ENCODE measurements at regions not wholly inside any gene's neighbourhood (a gene's known extent, or its start where the extent isn't known, plus 50 kb on each side); places are given as distances from the start of the nearest gene placed in this dataset.
"Not testable (repeated sequence)": the region's sequence is repeated elsewhere in the genome, so short reads cannot be mapped to it uniquely, and the experiment has no call there.

- DNase-seq (ENCODE audit: low read depth in 4 of 4, low spot score in 3 of 4) = no peak
Measured at GRCh38 chr5:119968690-119969089, 339.3 kb downstream of the FAM170A start.

- not testable (repeated sequence) for DNase-seq (ENCODE audit: low read depth in 4 of 4, low spot score in 3 of 4)
Measured at GRCh38 chr5:119987077-119987476, 357.7 kb downstream of the FAM170A start.

GRCh38 chr5:119991625-119992024 lies 362.3 kb downstream of the FAM170A start:
- DNase-seq (ENCODE audit: low read depth in 4 of 4, low spot score in 3 of 4) = no peak

- DNase-seq (ENCODE audit: low read depth in 4 of 4, low spot score in 3 of 4) = no peak
Measured at GRCh38 chr5:119996128-119996527, 366.8 kb downstream of the FAM170A start.

- no peak for DNase-seq (ENCODE audit: low read depth in 4 of 4, low spot score in 3 of 4)
Measured at GRCh38 chr5:120007598-120007997, 378.2 kb downstream of the FAM170A start.

GRCh38 chr5:120012431-120012830 lies 383.1 kb downstream of the FAM170A start:
- no peak for DNase-seq (ENCODE audit: low read depth in 4 of 4, low spot score in 3 of 4)

GRCh38 chr5:120014535-120014934 lies 385.2 kb downstream of the FAM170A start:
- DNase-seq (ENCODE audit: low read depth in 4 of 4, low spot score in 3 of 4) = no peak

GRCh38 chr5:120016717-120017382 lies 387.5 kb downstream of the FAM170A start:
- no peak for DNase-seq (ENCODE audit: low read depth in 4 of 4, low spot score in 3 of 4)

- DNase-seq (ENCODE audit: low read depth in 4 of 4, low spot score in 3 of 4) = no peak
Measured at GRCh38 chr5:120017513-120017912, 388.2 kb downstream of the FAM170A start.

- DNase-seq (ENCODE audit: low read depth in 4 of 4, low spot score in 3 of 4) = no peak
Measured at GRCh38 chr5:120035181-120035580, 405.8 kb downstream of the FAM170A start.

- DNase-seq (ENCODE audit: low read depth in 4 of 4, low spot score in 3 of 4) = no peak
Measured at GRCh38 chr5:120035815-120036577, 406.6 kb downstream of the FAM170A start.

- no peak for DNase-seq (ENCODE audit: low read depth in 4 of 4, low spot score in 3 of 4)
Measured at GRCh38 chr5:120037451-120037850, 408.1 kb downstream of the FAM170A start.

- no peak for DNase-seq (ENCODE audit: low read depth in 4 of 4, low spot score in 3 of 4)
Measured at GRCh38 chr5:120039111-120039510, 409.8 kb downstream of the FAM170A start.

GRCh38 chr5:120043431-120043830 lies 414.1 kb downstream of the FAM170A start:
- DNase-seq (ENCODE audit: low read depth in 4 of 4, low spot score in 3 of 4) = no peak

- no peak for DNase-seq (ENCODE audit: low read depth in 4 of 4, low spot score in 3 of 4)
Measured at GRCh38 chr5:120052916-120053828, 410.9 kb upstream of the PRR16 start.

GRCh38 chr5:120053841-120054240 lies 410.3 kb upstream of the PRR16 start:
- no peak for DNase-seq (ENCODE audit: low read depth in 4 of 4, low spot score in 3 of 4)

- DNase-seq (ENCODE audit: low read depth in 4 of 4, low spot score in 3 of 4) = no peak
Measured at GRCh38 chr5:120055858-120056257, 408.2 kb upstream of the PRR16 start.

- DNase-seq (ENCODE audit: low read depth in 4 of 4, low spot score in 3 of 4) = no peak
Measured at GRCh38 chr5:120062515-120062917, 401.6 kb upstream of the PRR16 start.

- DNase-seq (ENCODE audit: low read depth in 4 of 4, low spot score in 3 of 4) = no peak
Measured at GRCh38 chr5:120072068-120072761, 391.9 kb upstream of the PRR16 start.

- peak in 2 of 4 donors; percentile 4 to 6 for DNase-seq (ENCODE audit: low read depth in 4 of 4, low spot score in 3 of 4)
Measured at GRCh38 chr5:120073722-120074121, 390.4 kb upstream of the PRR16 start.

GRCh38 chr5:120080781-120081180 lies 383.3 kb upstream of the PRR16 start:
- no peak for DNase-seq (ENCODE audit: low read depth in 4 of 4, low spot score in 3 of 4)
